OCI-LY7 (cell line): ENCODE measurements at regions not wholly inside any gene's neighbourhood (a gene's known extent, or its start where the extent isn't known, plus 50 kb on each side); places are given as distances from the start of the nearest gene placed in this dataset.

Experiments
- BruUV-seq: library from RNA; stranded (reverse); fragments of 400-500 nt; replicated peaks from 2 replicates; lab custom pipeline; 2021; lab: Mats Ljungman, UMichigan
- CTCF ChIA-PET: fragments of 300-600 bp; sonication (Branson Sonifier 250); formaldehyde crosslinking; loops from one replicate; lab custom pipeline; 2022; ENCODE audit warnings: antibody characterized with exemption; ENCODE audit not compliant: unreplicated experiment; lab: Charles Lee
- POLR2A ChIA-PET: fragments of 300-600 bp; sonication (Branson Sonifier 250); formaldehyde crosslinking; loops from one replicate; lab custom pipeline; 2022; ENCODE audit warnings: antibody characterized with exemption; lab: Charles Lee
- DNase-seq: peaks from one replicate; pipeline ENCODE4 v3.0.0-alpha.2; 2015; ENCODE audit warnings: low spot score
- H2AFZ ChIP-seq: fragments of 200-600 bp; sonication (generic), shearing (Covaris generic); 2 replicates; pipeline ENCODE4 v1.6.1; 2014; ENCODE audit warnings: mild to moderate bottlenecking, antibody characterized with exemption, low read length, moderate library complexity
- H3K27ac ChIP-seq: fragments of 200-600 bp; sonication (generic); 2 replicates; pipeline ENCODE4 v1.5.1; 2014; ENCODE audit warnings: mixed run types, low read depth, mild to moderate bottlenecking, moderate library complexity, low read length, inconsistent platforms; ENCODE audit not compliant: poor library complexity, severe bottlenecking
- H3K36me3 ChIP-seq: fragments of 200-600 bp; sonication (generic); 2 replicates; pipeline ENCODE4 v1.6.1; 2014; ENCODE audit warnings: mild to moderate bottlenecking, antibody characterized with exemption, low read length, moderate library complexity, mixed read lengths; ENCODE audit not compliant: insufficient read depth
- H3K4me1 ChIP-seq: fragments of 200-600 bp; sonication (generic); 2 replicates; pipeline ENCODE4 v1.5.1; 2014; ENCODE audit warnings: mild to moderate bottlenecking, low read length; ENCODE audit not compliant: insufficient read depth, poor library complexity, severe bottlenecking
- H3K4me2 ChIP-seq: fragments of 200-600 bp; sonication (generic); 2 replicates; pipeline ENCODE4 v1.6.1; 2014; ENCODE audit warnings: mild to moderate bottlenecking, low read length
- H3K4me3 ChIP-seq: fragments of 200-600 bp; sonication (generic); 2 replicates; pipeline ENCODE4 v1.5.1; 2014; ENCODE audit warnings: mild to moderate bottlenecking, low read depth, low read length; ENCODE audit not compliant: poor library complexity, severe bottlenecking
- H3K79me2 ChIP-seq: fragments of 200-600 bp; sonication (generic); 2 replicates; pipeline ENCODE4 v1.6.1; 2016; ENCODE audit warnings: low read depth, mild to moderate bottlenecking, low read length, moderate library complexity, mixed read lengths; ENCODE audit not compliant: insufficient read depth
- H3K9me2 ChIP-seq: fragments of 200-600 bp; sonication (generic); 2 replicates; pipeline ENCODE4 v1.6.1; 2016; ENCODE audit warnings: mild to moderate bottlenecking, low read length, mixed read lengths; ENCODE audit not compliant: insufficient read depth
- H3K9me3 ChIP-seq: fragments of 200-600 bp; sonication (generic); 2 replicates; pipeline ENCODE4 v1.6.1; 2014; ENCODE audit warnings: mild to moderate bottlenecking, mixed run types, low read length, mixed read lengths
- H4K20me1 ChIP-seq: fragments of 200-600 bp; sonication (generic); 2 replicates; pipeline ENCODE4 v1.6.1; 2014; ENCODE audit warnings: mild to moderate bottlenecking, antibody characterized with exemption, low read length, moderate library complexity, mixed read lengths; ENCODE audit not compliant: insufficient read depth
- CTCF ChIP-seq: fragments of 200-600 bp; sonication (generic); conservative IDR thresholded peaks from 2 replicates; pipeline ENCODE4 v1.5.1; 2014; ENCODE audit warnings: mild to moderate bottlenecking, antibody characterized with exemption, low read length, moderate library complexity, mixed read lengths
- EZH2phosphoT487 ChIP-seq: fragments of 200-600 bp; sonication (generic); IDR thresholded peaks from 2 replicates; pipeline ENCODE4 v1.6.1; 2018; ENCODE audit warnings: low read depth, borderline replicate concordance, mild to moderate bottlenecking, mixed run types, antibody characterized with exemption, low read length, moderate library complexity, mixed read lengths
- intact Hi-C: fragments of 100-400 bp; cut with micrococcal nuclease; formaldehyde crosslinking; loops from one replicate; pipeline ENCODE4 v1.10.0; 2022; ENCODE audit not compliant: unreplicated experiment

- CTCF ChIA-PET, result no interaction called here
- TF ChIP-seq CTCF, result no peak
- TF ChIP-seq EZH2phosphoT487, result no peak
- no TSS peak for BruUV-seq
- H3K36me3 ChIP-seq, result no peaks in the 10 kb centered on the region
- H3K79me2 ChIP-seq, result no peaks in the 10 kb centered on the region
- intact Hi-C loops, result no loop called here
- no peak overlapping the region for H3K27ac ChIP-seq
- no peaks in the 10 kb centered on the region for H3K9me3 ChIP-seq
- H2AFZ ChIP-seq, result no peak overlapping the region
- POLR2A ChIA-PET, result no interaction called here
- DNase-seq, result no peak
- no peak overlapping the region for H3K4me2 ChIP-seq
- H3K9me2 ChIP-seq, result no peaks in the 10 kb centered on the region
- H3K4me1 ChIP-seq, result no peaks in the 10 kb centered on the region
- no peak overlapping the region for H3K4me3 ChIP-seq
- H4K20me1 ChIP-seq, result no peaks in the 10 kb centered on the region
Measured at GRCh38 chr6:92150553-92150952, 1268.8 kb downstream of the EPHA7 start.

- no peaks in the 10 kb centered on the region for H3K9me2 ChIP-seq
- H3K27ac ChIP-seq, result no peak overlapping the region
- no peaks in the 10 kb centered on the region for H3K9me3 ChIP-seq
- TF ChIP-seq CTCF, result no peak
- TF ChIP-seq EZH2phosphoT487, result no peak
- H3K4me2 ChIP-seq, result no peak overlapping the region
- ChIA-PET CTCF (no interaction called here), POLR2A (no interaction called here)
- no peaks in the 10 kb centered on the region for H4K20me1 ChIP-seq
- no peaks in the 10 kb centered on the region for H3K36me3 ChIP-seq
- no TSS peak for BruUV-seq
- intact Hi-C loops, result no loop called here
- no peak overlapping the region for H3K4me3 ChIP-seq
- no peaks in the 10 kb centered on the region for H3K79me2 ChIP-seq
- no peak for DNase-seq
- no peak overlapping the region for H2AFZ ChIP-seq
- no peaks in the 10 kb centered on the region for H3K4me1 ChIP-seq
Measured at GRCh38 chr6:92147246-92147645, 1272.1 kb downstream of the EPHA7 start.

GRCh38 chr6:92139601-92140000, 1279.8 kb downstream of the EPHA7 start:
- Histone ChIP-seq H3K9me3 (no peaks in the 10 kb centered on the region), H3K4me2 (no peak overlapping the region), H4K20me1 (no peaks in the 10 kb centered on the region), H3K79me2 (no peaks in the 10 kb centered on the region), H3K27ac (no peak overlapping the region), H3K4me3 (no peak overlapping the region), H3K36me3 (no peaks in the 10 kb centered on the region), H2AFZ (no peak overlapping the region), H3K9me2 (no peaks in the 10 kb centered on the region), H3K4me1 (no peaks in the 10 kb centered on the region)
- no TSS peak for BruUV-seq
- no peak for TF ChIP-seq CTCF
- TF ChIP-seq EZH2phosphoT487, result no peak
- no peak for DNase-seq
- POLR2A ChIA-PET, result interaction anchor here (0.6 kb wide), 1 partner anchor 259 kb away, joined by 3 read pairs; no protein-coding TSS in a partner anchor
- CTCF ChIA-PET, result no interaction called here
- intact Hi-C loops, result no loop called here
